BJ (cell line): ENCODE measurements at regions not wholly inside any gene's neighbourhood (a gene's known extent, or its start where the extent isn't known, plus 50 kb on each side); places are given as distances from the start of the nearest gene placed in this dataset.
"Not testable (repeated sequence)": the region's sequence is repeated elsewhere in the genome, so short reads cannot be mapped to it uniquely, and the experiment has no call there.

Source experiments
- CTCF ChIA-PET: fragments of 350-600 bp; formaldehyde crosslinking; extraction: SDS; loops from one replicate; lab custom pipeline; 2021; ENCODE audit warnings: antibody characterized with exemption, inconsistent platforms; lab: Yijun Ruan, JAX
- POLR2A ChIA-PET: fragments of 300-600 bp; sonication (Branson Sonifier 250); formaldehyde crosslinking; extraction: SDS; loops from one replicate; lab custom pipeline; 2021; ENCODE audit warnings: antibody characterized with exemption; lab: Charles Lee
- DNase-seq: peaks from one replicate; pipeline ENCODE4 v3.0.0-alpha.2; 2011; ENCODE audit warnings: low read depth
- H3K27me3 ChIP-seq: 2 replicates; pipeline ENCODE4 v1.6.0; 2011; ENCODE audit warnings: low read length; ENCODE audit not compliant: control insufficient read depth, insufficient read depth
- H3K36me3 ChIP-seq: 2 replicates; pipeline ENCODE4 v1.5.1; 2011; ENCODE audit warnings: low read length; ENCODE audit not compliant: control insufficient read depth, insufficient read depth
- H3K4me3 ChIP-seq: 2 replicates; pipeline ENCODE4 v1.5.1; 2011; ENCODE audit warnings: low read depth, mild to moderate bottlenecking, control low read depth, low read length
- CTCF ChIP-seq: IDR thresholded peaks from 2 replicates; pipeline ENCODE4 v1.5.1; 2011; ENCODE audit warnings: low read depth, mild to moderate bottlenecking, control low read depth, inconsistent platforms, low read length, moderate library complexity; ENCODE audit not compliant: insufficient read depth

GRCh38 chr6:121694389-121694788 lies 258.9 kb downstream of the GJA1 start:
- H3K27me3 ChIP-seq: no peaks in the 10 kb centered on the region
- CTCF ChIA-PET: interaction anchor here (0.7 kb wide), 1 partner anchor 113 kb away, joined by 4 read pairs; no protein-coding TSS in a partner anchor
- DNase-seq: no peak
- H3K36me3 ChIP-seq: no peaks in the 10 kb centered on the region
- TF ChIP-seq CTCF: no peak
- POLR2A ChIA-PET: interaction anchor here (0.6 kb wide), 1 partner anchor 8 kb away, joined by 9 read pairs; no protein-coding TSS in a partner anchor
- no peak overlapping the region for H3K4me3 ChIP-seq

- no peak for TF ChIP-seq CTCF
- no peak for DNase-seq
- POLR2A ChIA-PET: no interaction called here
- Histone ChIP-seq H3K4me3 (no peak overlapping the region), H3K36me3 (no peaks in the 10 kb centered on the region), H3K27me3 (no peaks in the 10 kb centered on the region)
- CTCF ChIA-PET: no interaction called here
These were observed 259.4 kb downstream of the GJA1 start for GRCh38 chr6:121694801-121695251.

- POLR2A ChIA-PET: no interaction called here
- Histone ChIP-seq H3K36me3 (no peaks in the 10 kb centered on the region), H3K4me3 (no peak overlapping the region), H3K27me3 (no peaks in the 10 kb centered on the region)
- CTCF ChIA-PET: interaction anchor here (0.6 kb wide), 1 partner anchor 25 kb away, joined by 3 read pairs; no protein-coding TSS in a partner anchor
- DNase-seq: no peak
- no peak for TF ChIP-seq CTCF
These were observed 259.9 kb downstream of the GJA1 start for GRCh38 chr6:121695329-121695728.

- DNase-seq: no peak
- H3K4me3 ChIP-seq: no peak overlapping the region
- H3K27me3 ChIP-seq: no peaks in the 10 kb centered on the region
- H3K36me3 ChIP-seq: no peaks in the 10 kb centered on the region
- POLR2A ChIA-PET: no interaction called here
- no peak for TF ChIP-seq CTCF
- CTCF ChIA-PET: no interaction called here
These were observed 262.5 kb downstream of the GJA1 start for GRCh38 chr6:121697921-121698320.

GRCh38 chr6:121698617-121699016 lies 263.2 kb downstream of the GJA1 start:
- Histone ChIP-seq H3K27me3 (no peaks in the 10 kb centered on the region), H3K36me3 (no peaks in the 10 kb centered on the region), H3K4me3 (no peak overlapping the region)
- CTCF ChIA-PET: interaction anchor here (0.9 kb wide), 2 partner anchors 11 to 267 kb away, joined by 3 read pairs; no protein-coding TSS in a partner anchor
- POLR2A ChIA-PET: no interaction called here
- no peak for TF ChIP-seq CTCF
- DNase-seq: no peak

- POLR2A ChIA-PET, DNase-seq, H3K27me3 ChIP-seq, H3K4me3 ChIP-seq, CTCF ChIA-PET, H3K36me3 ChIP-seq: not testable (repeated sequence)
These were observed 267.7 kb downstream of the GJA1 start for GRCh38 chr6:121703129-121703528.
